NCI-H446 (cell line): ENCODE measurements at regions not wholly inside any gene's neighbourhood (a gene's known extent, or its start where the extent isn't known, plus 50 kb on each side); places are given as distances from the start of the nearest gene placed in this dataset.
"Not testable (repeated sequence)": the region's sequence is repeated elsewhere in the genome, so short reads cannot be mapped to it uniquely, and the experiment has no call there.

ENCODE experiments used
- DNase-seq, 2 experiments: peaks; one replicate each; lab custom pipeline; 2025; lab: John Stamatoyannopoulos, UW

DNA sequence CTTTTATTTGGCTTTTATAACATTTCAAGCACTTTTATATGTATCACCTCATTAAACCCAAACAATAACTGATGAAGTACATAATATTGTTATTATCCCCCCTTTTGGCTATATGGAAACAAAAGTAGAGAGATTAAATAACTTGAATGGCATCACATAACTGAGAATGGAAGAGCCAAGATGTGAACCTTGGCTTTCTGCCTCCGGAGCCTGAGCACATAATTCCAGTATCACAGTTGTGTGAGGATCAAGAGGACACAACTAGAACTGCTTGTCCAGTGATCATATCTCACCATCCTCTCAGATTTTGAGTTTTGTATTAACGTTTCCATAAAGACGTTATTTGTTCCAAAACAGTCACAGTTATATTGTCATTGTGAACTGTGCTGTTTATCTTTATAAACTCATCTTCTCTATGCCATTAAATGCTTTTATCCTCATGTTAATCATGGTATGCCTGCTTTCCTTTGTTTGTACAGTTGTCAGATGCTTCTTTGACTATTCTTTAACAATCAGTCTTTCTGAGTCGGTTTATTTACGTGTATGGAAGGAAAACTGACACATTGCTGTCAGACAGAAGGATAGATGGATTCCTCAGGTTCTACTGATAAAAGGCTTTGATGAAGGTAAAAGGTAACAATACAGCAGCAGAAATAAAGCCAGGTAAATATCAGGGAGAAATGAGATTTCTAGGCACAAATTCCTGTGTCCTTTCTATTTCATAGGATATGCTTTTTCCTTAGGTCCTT, 92.0 kb upstream of the FAM13C start:
- no peak for DNase-seq

GRCh38 chr10:59448616-59449015, 86.3 kb upstream of the FAM13C start:
- DNase-seq, result no peak

GRCh38 chr10:59435707-59436106, 73.4 kb upstream of the FAM13C start:
- peak in 1 of 2 experiments; percentile 1 for DNase-seq

DNA sequence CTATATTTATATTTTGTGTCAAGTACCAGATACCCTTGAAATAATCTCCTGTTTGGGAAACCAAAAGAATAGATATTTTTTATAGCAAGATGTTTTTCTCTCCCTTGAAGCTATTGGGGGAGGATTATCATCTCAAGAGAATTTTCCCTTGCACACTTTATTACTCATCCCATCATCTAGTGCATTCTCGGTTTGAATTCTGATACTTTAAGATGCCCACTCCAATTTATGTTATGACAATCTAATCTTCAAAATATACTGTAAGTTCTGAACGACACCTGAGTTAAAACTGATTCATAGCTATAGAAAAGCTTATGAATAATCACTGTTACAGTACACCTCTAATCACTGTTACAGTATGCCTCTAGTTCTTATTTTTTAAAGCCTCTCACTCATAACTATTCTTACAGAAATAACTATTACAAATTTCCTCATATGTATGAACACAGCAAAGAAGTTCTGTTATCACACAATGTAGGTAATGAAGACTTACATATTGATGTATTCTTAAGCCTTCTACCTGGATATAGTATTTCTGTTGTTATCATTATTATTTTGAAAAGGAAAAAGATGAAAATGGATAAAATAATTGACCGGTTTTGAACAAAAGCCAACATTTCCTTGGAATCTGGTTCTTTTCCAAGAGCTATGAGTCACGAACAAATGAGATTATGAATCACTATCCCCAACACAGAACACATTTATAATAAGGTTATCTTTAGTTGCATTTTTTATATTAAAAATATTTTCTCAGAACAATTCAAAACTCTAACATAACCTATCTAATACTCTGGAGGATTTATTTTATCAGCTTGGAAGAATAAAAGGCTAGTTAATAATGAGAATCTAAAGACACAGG, 72.3 kb upstream of the FAM13C start:
- peak; percentile 28 to 55 for DNase-seq

- no peak for DNase-seq
These were observed 71.5 kb upstream of the FAM13C start for GRCh38 chr10:59433720-59434428.

DNA sequence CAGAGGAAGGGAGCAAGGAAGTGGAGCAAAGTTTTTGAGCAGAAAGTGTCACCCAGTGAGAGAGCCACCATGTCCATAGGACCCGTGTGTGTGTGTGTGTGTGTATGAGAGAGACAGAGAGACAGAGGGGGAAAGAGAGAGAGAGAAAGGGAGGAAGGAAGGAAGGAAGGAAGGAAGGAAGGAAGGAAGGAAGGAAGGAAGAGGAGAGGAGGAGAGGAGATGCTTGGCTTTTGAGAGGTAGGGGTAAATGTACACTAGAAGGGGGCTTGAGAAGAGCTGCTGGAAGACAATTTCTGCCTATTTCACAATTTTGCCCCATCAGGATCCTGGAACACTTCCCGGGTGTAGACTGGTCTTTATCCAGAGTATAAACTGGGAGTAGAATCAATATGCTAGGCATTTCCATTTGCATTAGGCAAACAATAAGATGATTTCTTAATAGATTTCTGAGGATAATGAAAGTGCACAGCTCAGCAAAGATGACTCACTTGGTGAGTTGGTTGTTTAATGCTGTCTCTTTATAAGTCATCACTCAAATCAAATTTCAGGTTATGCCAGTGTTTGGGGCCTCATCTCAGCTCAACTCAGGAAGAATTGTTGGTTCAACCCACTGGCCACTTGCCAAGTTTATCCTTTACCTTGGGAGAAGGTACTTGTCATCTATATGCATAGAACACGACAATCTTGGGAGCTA, 70.0 kb upstream of the FAM13C start:
- peak in 1 of 2 experiments; percentile 8 for DNase-seq

- DNase-seq, result not testable (repeated sequence)
These were observed 51.4 kb upstream of the FAM13C start for GRCh38 chr10:59413795-59414194.
